HG02885 (cell line): ENCODE measurements at regions not wholly inside any gene's neighbourhood (a gene's known extent, or its start where the extent isn't known, plus 50 kb on each side); places are given as distances from the start of the nearest gene placed in this dataset.

Experiments used
- ATAC-seq: cut with Tn5 transposase; IDR thresholded peaks from one replicate; pipeline ENCODE4 v1.9.1; 2021; ENCODE audit warnings: mild to moderate bottlenecking; ENCODE audit not compliant: unreplicated experiment, poor library complexity

- no peak for ATAC-seq
Observed at GRCh38 chr13:97627566-97627965, 193.6 kb downstream of the RAP2A start.

GRCh38 chr13:97629601-97630272 lies 195.8 kb downstream of the RAP2A start:
- no peak for ATAC-seq

DNA sequence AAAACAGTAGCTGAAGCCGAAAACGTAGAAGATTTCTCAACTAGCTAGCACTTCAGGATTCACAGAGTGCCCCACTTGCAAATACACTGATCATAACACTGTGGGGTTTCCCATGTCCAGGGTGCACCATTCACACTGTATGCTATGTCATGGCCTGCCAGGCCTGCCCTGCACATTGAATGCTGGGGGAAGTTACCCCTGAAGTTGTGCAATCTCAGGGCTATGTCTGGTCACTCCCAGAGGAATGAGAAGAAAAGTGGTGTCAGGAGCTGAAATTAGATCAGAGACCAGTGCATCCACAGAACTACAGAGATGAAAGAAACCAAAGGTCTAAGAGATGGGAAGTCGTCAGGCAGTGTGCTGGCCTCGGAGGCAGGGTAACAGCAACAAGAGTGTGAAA lies 196.8 kb downstream of the RAP2A start:
- no peak for ATAC-seq

DNA sequence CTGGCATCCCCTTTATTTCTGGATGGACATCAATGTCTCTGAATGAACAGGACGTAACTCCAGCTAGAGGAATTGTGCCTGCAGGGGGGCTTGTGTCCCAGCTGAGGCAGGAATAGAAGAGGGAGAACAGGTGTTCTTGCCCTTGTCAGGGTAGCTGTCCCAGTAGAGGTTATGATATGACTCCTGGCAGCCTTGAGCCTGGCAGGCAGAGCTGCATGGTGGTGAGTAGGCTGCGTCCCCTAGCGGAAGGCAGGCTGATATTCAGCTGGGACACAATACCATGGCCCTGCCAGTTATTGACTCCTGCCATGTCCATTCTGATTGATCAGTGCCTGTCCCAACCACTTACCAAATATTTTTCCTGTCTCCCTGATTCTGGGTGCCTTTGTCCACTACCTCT lies 197.2 kb downstream of the RAP2A start:
- no peak for ATAC-seq

- no peak for ATAC-seq
Observed at GRCh38 chr13:97639236-97639635, 205.3 kb downstream of the RAP2A start.

DNA sequence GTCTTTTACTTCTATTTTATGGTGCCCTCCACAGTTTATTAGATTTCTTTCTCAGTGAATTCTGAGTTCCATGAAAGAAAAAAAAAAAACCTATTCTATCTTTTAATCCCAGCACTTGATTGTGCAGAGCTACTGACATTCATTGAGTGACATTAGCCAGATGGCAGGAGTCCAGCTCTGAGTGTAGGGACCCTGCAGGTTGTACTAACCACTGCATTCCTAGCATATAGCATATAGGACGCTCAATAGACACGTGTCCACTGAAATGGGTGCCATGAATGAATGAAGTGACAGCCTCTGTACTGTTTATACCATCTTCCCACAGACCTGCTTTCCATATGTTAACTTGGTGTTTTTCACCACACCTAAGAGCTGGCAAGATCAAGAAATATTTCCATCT lies 206.3 kb downstream of the RAP2A start:
- no peak for ATAC-seq

DNA sequence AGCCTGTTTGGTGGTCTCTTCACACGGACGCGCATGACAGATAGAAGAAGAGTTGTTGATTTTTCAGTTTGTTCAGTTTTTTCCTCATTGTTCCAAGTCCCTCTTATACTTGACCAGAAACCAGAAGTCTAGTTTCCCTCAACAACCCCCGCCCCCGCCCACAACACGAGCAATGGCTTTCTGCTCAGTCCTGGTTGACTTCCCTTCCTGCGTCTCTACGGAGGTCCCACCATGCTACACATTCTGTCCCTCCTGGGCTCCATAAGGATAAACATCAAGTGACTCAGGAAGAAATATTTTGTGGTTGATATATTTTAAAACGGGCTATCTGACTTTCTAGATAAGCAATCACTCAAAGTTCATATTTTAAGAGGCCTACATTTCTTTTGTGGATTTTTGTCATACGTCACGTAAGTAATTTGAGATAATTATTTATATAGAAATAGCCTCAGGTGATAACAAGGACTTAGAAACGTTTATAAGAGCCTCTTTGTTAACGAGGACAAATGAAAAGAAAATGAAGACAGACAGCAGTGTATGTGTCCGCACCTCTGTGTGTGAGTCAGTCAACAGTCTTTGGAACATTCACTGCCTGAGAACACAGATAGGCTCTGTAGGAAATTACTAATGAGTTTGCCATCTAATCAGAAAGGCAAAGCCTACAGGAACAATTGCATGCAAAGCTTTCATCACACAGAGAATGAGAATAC lies 214.4 kb downstream of the RAP2A start:
- no peak for ATAC-seq

DNA sequence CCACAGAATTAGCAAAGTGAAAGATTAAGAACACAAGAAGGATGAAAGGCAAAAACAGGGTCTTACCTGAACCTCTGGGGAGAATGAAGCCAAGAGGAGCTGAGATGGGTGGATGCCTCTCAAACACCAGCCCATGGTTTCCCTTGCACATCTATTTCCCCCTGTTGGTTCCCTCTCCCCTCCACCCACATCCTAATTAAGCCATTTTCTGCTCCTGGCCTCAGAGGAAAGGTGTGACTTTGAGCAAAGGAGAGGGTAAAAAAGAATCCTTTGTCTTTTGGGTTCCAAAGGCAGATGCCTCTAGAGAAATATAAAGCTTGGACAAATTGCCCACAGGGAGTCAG lies 214.9 kb downstream of the RAP2A start:
- ATAC-seq = no peak

DNA sequence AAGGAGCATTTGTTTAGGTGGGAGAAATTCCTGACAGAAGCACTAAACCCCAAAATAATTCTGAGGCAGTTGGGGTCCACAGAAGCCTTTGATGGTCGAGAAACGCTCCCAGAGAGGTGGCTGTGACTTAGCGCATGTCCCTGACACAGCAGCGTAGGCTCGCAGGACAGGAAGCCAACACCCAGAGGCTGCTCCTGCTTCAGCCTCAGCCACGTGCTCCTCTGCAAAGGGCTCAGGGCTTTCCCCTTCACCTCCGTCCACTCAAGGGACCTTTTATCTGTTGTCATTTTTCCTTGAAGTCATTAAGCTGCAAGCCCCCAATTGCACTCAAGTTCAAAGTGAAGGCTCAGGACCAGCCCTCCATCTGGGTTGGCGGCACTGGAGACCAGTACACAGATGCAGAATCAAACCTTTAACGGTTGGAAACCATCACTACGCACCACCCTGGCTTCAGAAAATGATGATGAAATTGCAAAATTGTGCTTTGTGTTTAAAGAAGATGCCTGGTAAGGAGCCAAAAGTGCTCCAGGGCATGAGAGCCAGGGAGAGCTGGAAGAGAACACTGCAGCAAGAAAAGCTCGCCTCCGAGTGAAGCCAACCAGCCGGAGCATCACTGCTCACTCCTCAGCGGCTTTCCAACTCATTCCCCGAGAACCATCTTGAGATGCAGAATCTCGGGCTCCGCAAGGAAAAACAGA lies 219.6 kb downstream of the RAP2A start:
- ATAC-seq = no peak

DNA sequence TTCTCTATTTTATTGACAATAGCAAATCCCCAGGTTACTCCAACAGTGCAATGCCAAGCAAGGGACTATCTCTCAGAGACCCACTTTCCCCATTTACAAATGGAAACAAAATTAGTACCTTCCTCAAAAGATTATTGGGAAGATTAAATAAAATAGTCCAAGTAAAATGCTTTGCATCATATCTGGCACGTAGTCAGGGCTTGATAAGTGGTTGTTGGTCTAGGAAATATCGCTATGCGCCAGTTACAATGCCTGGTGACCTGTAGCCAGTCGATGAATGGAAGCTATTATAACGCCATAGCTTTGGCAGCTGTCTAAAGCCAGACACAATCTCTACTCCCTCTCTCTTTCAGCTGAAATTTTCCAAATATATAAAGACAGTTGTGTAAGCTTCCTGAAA lies 220.3 kb downstream of the RAP2A start:
- no peak for ATAC-seq

GRCh38 chr13:97658556-97658955 lies 224.6 kb downstream of the RAP2A start:
- no peak for ATAC-seq

GRCh38 chr13:97659602-97660001 lies 225.6 kb downstream of the RAP2A start:
- ATAC-seq = peak; percentile 66

GRCh38 chr13:97660594-97661260 lies 226.8 kb downstream of the RAP2A start:
- no peak for ATAC-seq

DNA sequence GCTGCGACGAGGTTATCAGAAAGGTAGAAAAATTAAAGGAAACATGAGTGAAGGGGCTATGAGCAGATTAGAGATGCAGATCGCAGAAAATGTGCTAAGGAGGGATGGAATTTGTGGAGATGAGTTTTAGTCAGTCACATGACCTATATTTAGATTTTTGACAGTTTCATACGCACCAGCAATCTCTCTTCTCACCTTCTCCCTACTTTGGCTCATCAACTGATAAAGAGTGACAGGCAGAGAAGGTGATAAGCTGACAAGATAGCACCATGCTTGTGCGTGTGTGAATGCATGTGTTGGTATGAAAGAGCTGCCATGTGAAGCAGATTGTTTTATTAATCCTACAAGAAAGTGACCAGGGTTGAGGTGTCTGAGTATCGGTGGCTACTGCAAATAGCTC lies 252.6 kb downstream of the RAP2A start:
- ATAC-seq = no peak

DNA sequence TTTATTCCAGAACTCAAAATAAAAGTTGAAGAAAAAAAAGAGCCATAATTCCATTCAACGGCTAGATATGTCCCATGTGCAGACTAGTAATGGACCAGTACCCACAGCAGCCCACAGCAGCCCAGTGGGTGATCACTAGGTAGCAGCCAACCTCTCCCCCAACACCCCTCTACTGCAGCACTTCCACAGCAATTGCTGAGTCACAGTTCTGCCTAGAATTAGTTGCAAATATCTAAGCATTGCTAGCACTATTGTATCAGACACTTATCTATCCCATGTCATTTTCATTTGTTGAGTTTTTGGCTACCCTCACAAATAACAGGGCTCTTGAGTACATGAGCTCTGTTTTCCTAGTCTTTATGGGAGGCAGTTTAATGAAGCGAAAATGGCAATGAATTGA lies 258.7 kb downstream of the RAP2A start:
- no peak for ATAC-seq

GRCh38 chr13:97695684-97696083 lies 257.8 kb upstream of the IPO5 start:
- ATAC-seq = no peak

DNA sequence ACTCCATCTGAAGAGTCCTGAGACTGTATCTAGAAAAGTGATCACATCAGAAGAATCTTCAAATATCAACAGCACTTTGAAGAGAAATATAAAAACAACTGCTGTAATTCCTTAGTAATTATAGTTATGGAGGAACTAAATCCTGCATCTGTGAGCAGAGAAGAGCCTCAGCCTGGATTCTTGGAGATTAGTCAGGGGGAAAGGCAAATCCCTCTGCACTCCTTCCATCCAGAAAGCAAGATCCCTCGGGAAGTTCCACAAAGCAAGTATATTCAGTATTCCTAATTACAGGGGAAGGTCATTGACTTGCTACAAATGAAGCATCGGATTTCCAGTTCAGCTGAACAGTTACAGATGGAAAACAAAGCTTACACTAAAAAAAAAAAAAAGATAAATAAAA lies 256.6 kb upstream of the IPO5 start:
- ATAC-seq = no peak

- ATAC-seq = no peak
Observed at GRCh38 chr13:97700306-97700848, 253.1 kb upstream of the IPO5 start.

DNA sequence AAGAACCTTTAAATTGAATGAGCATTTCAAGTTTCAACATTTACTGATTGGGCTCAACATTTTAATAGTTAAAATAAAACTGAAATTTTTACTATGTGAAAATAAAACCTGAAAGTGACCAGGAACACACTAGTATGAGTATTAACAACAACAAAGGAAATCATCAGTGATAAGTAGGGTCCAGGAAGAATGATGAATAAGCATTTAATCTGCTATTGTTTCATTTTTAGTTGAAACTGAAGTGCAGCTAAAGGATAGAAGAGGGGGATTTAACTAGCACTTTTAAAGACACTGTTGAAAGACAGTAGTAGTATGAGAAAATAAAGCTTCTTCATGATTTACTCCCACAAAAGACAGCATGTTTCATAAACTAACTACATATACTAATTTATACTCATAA lies 250.9 kb upstream of the IPO5 start:
- ATAC-seq = no peak

GRCh38 chr13:97710797-97711196 lies 242.7 kb upstream of the IPO5 start:
- ATAC-seq = no peak

DNA sequence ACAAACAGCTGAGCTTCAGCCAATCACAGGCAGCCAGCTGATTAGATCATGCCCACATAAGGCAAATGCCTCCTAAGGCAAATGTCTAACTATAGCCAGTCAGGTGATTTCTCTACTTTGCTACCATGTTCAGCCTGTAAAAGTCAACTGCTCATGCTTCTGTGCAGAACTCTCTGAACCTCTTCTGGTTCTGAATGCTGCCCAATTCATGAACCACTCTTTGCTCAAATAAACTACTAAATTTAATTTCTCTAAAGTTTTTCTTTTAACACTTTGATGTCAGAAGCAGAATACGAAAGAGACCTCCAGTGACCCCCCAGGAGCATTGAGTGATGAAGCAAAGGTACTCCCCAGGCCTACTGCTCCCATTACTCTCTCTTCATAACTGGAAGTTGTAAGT lies 240.7 kb upstream of the IPO5 start:
- ATAC-seq = no peak
